H1 (cell line): ENCODE measurements at regions not wholly inside any gene's neighbourhood (a gene's known extent, or its start where the extent isn't known, plus 50 kb on each side); places are given as distances from the start of the nearest gene placed in this dataset.

ENCODE experiments used
- CTCF ChIA-PET: fragments of 300-600 bp; sonication (Branson Sonifier 250); formaldehyde crosslinking; loops from one replicate; lab custom pipeline; 2021; ENCODE audit not compliant: partially characterized antibody; lab: Charles Lee
- POLR2A ChIA-PET: fragments of 300-600 bp; sonication (Branson Sonifier 250); formaldehyde crosslinking; loops from one replicate; lab custom pipeline; 2021; ENCODE audit warnings: inconsistent platforms; ENCODE audit not compliant: partially characterized antibody; lab: Charles Lee
- DNase-seq, 2 experiments: peaks; one replicate each; pipeline versions ENCODE4 v3.0.0 to v3.0.0-alpha.2; 2010 to 2022; ENCODE audit warnings: low spot score in 2 of 2, low read depth in 1 of 2, mixed read lengths in 1 of 2
- FAIRE-seq: peaks from 2 replicates; lab custom pipeline; 2011; peaks lifted over from hg19 to GRCh38; lab: Jason Lieb, UNC
- H2AFZ ChIP-seq: 2 replicates; pipeline ENCODE4 v1.8.1; 2012; ENCODE audit warnings: low read length, inconsistent platforms
- H2AK5ac ChIP-seq: 2 replicates; pipeline ENCODE4 v1.6.1; 2013; ENCODE audit warnings: low read depth, low read length
- H2BK120ac ChIP-seq: replicated peaks from 2 replicates; pipeline ENCODE3; 2013; ENCODE audit warnings: low read depth, low read length, inconsistent platforms
- H2BK12ac ChIP-seq: 2 replicates; pipeline ENCODE4 v1.6.1; 2013; ENCODE audit warnings: low read depth, low read length
- H2BK15ac ChIP-seq: 2 replicates; pipeline ENCODE4 v1.6.1; 2013; ENCODE audit warnings: low read length
- H2BK20ac ChIP-seq: 2 replicates; pipeline ENCODE4 v1.6.1; 2013; ENCODE audit warnings: low read length
- H2BK5ac ChIP-seq: 2 replicates; pipeline ENCODE4 v1.6.1; 2013; ENCODE audit warnings: low read depth, low read length
- H3K14ac ChIP-seq: 2 replicates; pipeline ENCODE4 v1.6.1; 2013; ENCODE audit warnings: inconsistent platforms; ENCODE audit not compliant: insufficient read length
- H3K18ac ChIP-seq: 2 replicates; pipeline ENCODE4 v1.6.1; 2013; ENCODE audit warnings: low read length; ENCODE audit errors: extremely low read depth
- H3K23ac ChIP-seq: 2 replicates; pipeline ENCODE4 v1.6.1; 2013; ENCODE audit warnings: inconsistent platforms; ENCODE audit not compliant: insufficient read length
- H3K23me2 ChIP-seq: 2 replicates; pipeline ENCODE4 v1.6.1; 2013; ENCODE audit warnings: low read depth, low read length
- H3K27ac ChIP-seq: 2 replicates; pipeline ENCODE4 v1.6.1; 2011; ENCODE audit warnings: low read depth, low read length, inconsistent platforms
- H3K27me3 ChIP-seq, 4 experiments: replicated peaks in 1 of 4; 1 replicate in 1 of 4; 2 replicates in 3 of 4; pipeline versions ENCODE4 v1.6.1 to v1.8.1; 2011 to 2013; ENCODE audit warnings: low read length in 3 of 4, mild to moderate bottlenecking in 3 of 4, inconsistent platforms in 2 of 4, mixed read lengths in 2 of 4, moderate library complexity in 1 of 4; ENCODE audit not compliant: control insufficient read depth in 3 of 4, insufficient read depth in 3 of 4; ENCODE audit errors: extremely low read depth in 1 of 4
- H3K36me3 ChIP-seq, 4 experiments: 2 replicates each; pipeline versions ENCODE4 v1.6.1 to v1.8.1; 2011 to 2013; ENCODE audit warnings: mild to moderate bottlenecking in 4 of 4, low read length in 3 of 4, moderate library complexity in 2 of 4, control low read depth in 1 of 4, inconsistent platforms in 1 of 4; ENCODE audit not compliant: insufficient read depth in 4 of 4, control insufficient read depth in 2 of 4
- H3K4ac ChIP-seq: replicated peaks from 2 replicates; pipeline ENCODE3; 2013; ENCODE audit warnings: low read length, low read depth, mixed read lengths, inconsistent platforms; ENCODE audit not compliant: insufficient read length
- H3K4me1 ChIP-seq, 4 experiments: replicated peaks in 1 of 4; 1 replicate in 1 of 4; 2 replicates in 3 of 4; pipeline versions ENCODE4 v1.6.1 to v1.8.1; 2011 to 2013; ENCODE audit warnings: low read length in 3 of 4, inconsistent platforms in 2 of 4, mixed read lengths in 1 of 4; ENCODE audit not compliant: insufficient read depth in 4 of 4, control insufficient read depth in 3 of 4
- H3K4me2 ChIP-seq, 2 experiments: 2 replicates each; pipeline versions ENCODE4 v1.6.1 to v1.8.1; 2011 to 2013; ENCODE audit warnings: low read depth in 2 of 2, low read length in 2 of 2, control low read depth in 1 of 2, inconsistent platforms in 1 of 2, mild to moderate bottlenecking in 1 of 2; ENCODE audit not compliant: insufficient read depth in 1 of 2
- H3K4me3 ChIP-seq, 4 experiments: fragments of 200-600, 300-600 bp in 1 of 4; sonication (generic), shearing (Covaris generic), sonication (Bioruptor Twin) in 1 of 4; 2 replicates each; pipeline versions ENCODE4 v1.5.1 to v1.8.1; 2011 to 2016; ENCODE audit warnings: low read length in 4 of 4, low read depth in 3 of 4, control low read depth in 2 of 4, inconsistent platforms in 2 of 4, mild to moderate bottlenecking in 2 of 4, mixed read lengths in 1 of 4, moderate library complexity in 1 of 4; ENCODE audit not compliant: insufficient read depth in 2 of 4; ENCODE audit errors: extremely low read depth in 1 of 4
- H3K56ac ChIP-seq: replicated peaks from 2 replicates; pipeline ENCODE3; 2013; ENCODE audit warnings: low read depth, mild to moderate bottlenecking, mixed read lengths, low read length, inconsistent platforms; ENCODE audit not compliant: insufficient read length
- H3K79me1 ChIP-seq: 2 replicates; pipeline ENCODE4 v1.6.1; 2013; ENCODE audit warnings: low read depth, low read length, control low read depth
- H3K79me2 ChIP-seq, 2 experiments: 2 replicates each; pipeline versions ENCODE4 v1.6.1 to v1.8.1; 2012 to 2013; ENCODE audit warnings: low read length in 2 of 2, mild to moderate bottlenecking in 2 of 2, inconsistent platforms in 1 of 2; ENCODE audit not compliant: insufficient read depth in 2 of 2, control insufficient read depth in 1 of 2
- H3K9ac ChIP-seq, 4 experiments: replicated peaks in 1 of 4; 1 replicate in 1 of 4; 2 replicates in 3 of 4; pipeline versions ENCODE4 v1.6.1 to v1.8.1; 2011 to 2013; ENCODE audit warnings: low read depth in 3 of 4, low read length in 3 of 4, control low read depth in 2 of 4, mild to moderate bottlenecking in 2 of 4, moderate library complexity in 2 of 4, inconsistent platforms in 1 of 4; ENCODE audit errors: extremely low read depth in 1 of 4
- H3K9me3 ChIP-seq, 2 experiments: 2 replicates each; pipeline versions ENCODE4 v1.6.1 to v1.8.1; 2012 to 2013; ENCODE audit warnings: mild to moderate bottlenecking in 2 of 2, moderate library complexity in 2 of 2, control low read depth in 1 of 2, inconsistent platforms in 1 of 2, low read depth in 1 of 2, low read length in 1 of 2, mixed read lengths in 1 of 2; ENCODE audit not compliant: insufficient read depth in 2 of 2
- H4K20me1 ChIP-seq, 2 experiments: replicated peaks in 1 of 2; 2 replicates each; pipeline versions ENCODE3 to v1.8.1; 2011 to 2013; ENCODE audit warnings: inconsistent platforms in 2 of 2, low read length in 2 of 2, mild to moderate bottlenecking in 1 of 2; ENCODE audit not compliant: insufficient read depth in 2 of 2, control insufficient read depth in 1 of 2
- H4K5ac ChIP-seq: 2 replicates; pipeline ENCODE4 v1.6.1; 2013; ENCODE audit warnings: low read length, low read depth, mixed read lengths, inconsistent platforms; ENCODE audit not compliant: insufficient read length
- H4K8ac ChIP-seq: 2 replicates; pipeline ENCODE4 v1.8.0; 2013; ENCODE audit warnings: mild to moderate bottlenecking, moderate library complexity, low read length, inconsistent platforms; ENCODE audit not compliant: insufficient read depth; ENCODE audit errors: extremely low read depth
- H4K91ac ChIP-seq: replicated peaks from 2 replicates; pipeline ENCODE3; 2013; ENCODE audit warnings: low read length, mixed read lengths, inconsistent platforms; ENCODE audit not compliant: insufficient read length
- CREB1 ChIP-seq: IDR thresholded peaks from 2 replicates; pipeline ENCODE4 v1.6.1; 2012; ENCODE audit warnings: inconsistent platforms
- CTCF ChIP-seq, 3 experiments: IDR thresholded peaks; 1 replicate in 2 of 3; 2 replicates in 1 of 3; pipeline versions ENCODE4 v1.5.1 to v1.6.1; 2011; ENCODE audit warnings: low read length in 3 of 3, mild to moderate bottlenecking in 3 of 3, inconsistent platforms in 2 of 3, low read depth in 1 of 3, moderate library complexity in 1 of 3; ENCODE audit not compliant: insufficient read depth in 1 of 3; ENCODE audit errors: control extremely low read depth in 1 of 3
- EGR1 ChIP-seq: IDR thresholded peaks from 2 replicates; pipeline ENCODE4 v1.6.1; 2011; ENCODE audit warnings: low read depth, low read length, borderline replicate concordance
- GTF2F1 ChIP-seq: IDR thresholded peaks from 2 replicates; pipeline ENCODE4 v1.6.1; 2012; ENCODE audit warnings: low read depth, low read length, improper control_type of control experiment, borderline replicate concordance
- JUN ChIP-seq: IDR thresholded peaks from 2 replicates; pipeline ENCODE4 v1.6.1; 2011; ENCODE audit warnings: low read depth, mild to moderate bottlenecking, improper control_type of control experiment, low read length
- KDM1A ChIP-seq: fragments of 200-600, 300-600 bp; sonication (generic); IDR thresholded peaks from 2 replicates; pipeline ENCODE4 v1.7.1; 2016; ENCODE audit warnings: mild to moderate bottlenecking, low read length, borderline replicate concordance
- PHF8 ChIP-seq: fragments of 200-600 bp; sonication (generic); conservative IDR thresholded peaks from 2 replicates; pipeline ENCODE4 v1.7.1; 2012; ENCODE audit warnings: low read depth, mild to moderate bottlenecking, inconsistent platforms, low read length, moderate library complexity
- POLR2AphosphoS5 ChIP-seq: IDR thresholded peaks from 2 replicates; pipeline ENCODE4 v1.6.1; 2011; ENCODE audit warnings: low read depth, low read length
- SIN3A ChIP-seq, 2 experiments: IDR thresholded peaks in 1 of 2; conservative IDR thresholded peaks in 1 of 2; 2 replicates each; pipeline ENCODE4 v1.6.1; 2011 to 2012; ENCODE audit warnings: low read length in 2 of 2, improper control_type of control experiment in 1 of 2, low read depth in 1 of 2, mild to moderate bottlenecking in 1 of 2
- SP2 ChIP-seq: IDR thresholded peaks from 2 replicates; pipeline ENCODE4 v1.6.1; 2012; ENCODE audit warnings: mild to moderate bottlenecking, low read length, inconsistent platforms
- USF2 ChIP-seq: IDR thresholded peaks from 2 replicates; pipeline ENCODE4 v1.6.1; 2011; ENCODE audit warnings: low read length, improper control_type of control experiment
- WGBS, 2 experiments: shearing (Covaris generic) in 1 of 2; methylation state at CpG; one replicate each; pipeline versions ENCODE4 v1.1.6 to v1.1.7; 2013 to 2015; ENCODE audit warnings: low lambda C conversion rate in 2 of 2, mixed read lengths in 2 of 2, inconsistent platforms in 1 of 2, low coverage in 1 of 2, missing lambda C conversion rate in 1 of 2; ENCODE audit not compliant: insufficient replicate concordance in 2 of 2, insufficient coverage in 1 of 2, insufficient read length in 1 of 2; ENCODE audit errors: extremely low coverage in 1 of 2, missing lambda C conversion rate in 1 of 2; 5-methylcytosine and 5-hydroxymethylcytosine counted together

- DNase-seq (no peak), FAIRE-seq (no peak)
- H4K5ac ChIP-seq, result no peak overlapping the region
- no peak overlapping the region for H3K18ac ChIP-seq
- 90% methylated on average over 1 of the region's 1 CpG; no CpG with 5 or more reads in 1 of the 2 experiments for WGBS, 2 experiments
- no peaks in the 10 kb centered on the region for H4K20me1 ChIP-seq
- no peak overlapping the region for H3K23ac ChIP-seq
- no peak overlapping the region for H4K8ac ChIP-seq
- H2BK20ac ChIP-seq, result no peak overlapping the region
- ChIA-PET POLR2A (no interaction called here), CTCF (no interaction called here)
- no peak overlapping the region for H3K4me2 ChIP-seq
- no peak overlapping the region for H3K56ac ChIP-seq
- no peak overlapping the region for H2BK5ac ChIP-seq
- H2BK120ac ChIP-seq, result no peak overlapping the region
- H2BK15ac ChIP-seq, result no peak overlapping the region
- H2AK5ac ChIP-seq, result no peak overlapping the region
- H3K4me3 ChIP-seq, result no peak overlapping the region
- no peak overlapping the region for H2AFZ ChIP-seq
- no peaks in the 10 kb centered on the region for H3K9me3 ChIP-seq
- H3K27ac ChIP-seq, result no peak overlapping the region
- no peak overlapping the region for H3K14ac ChIP-seq
- peaks cover 0 to 7% (median 5%) of the 10 kb centered on the region in 4 experiments; a peak in 4 of 7 replicates for H3K4me1 ChIP-seq
- H3K4ac ChIP-seq, result no peak overlapping the region
- no peak overlapping the region for H4K91ac ChIP-seq
- H3K79me1 ChIP-seq, result no peaks in the 10 kb centered on the region
- H3K36me3 ChIP-seq, result no peaks in the 10 kb centered on the region
- H3K79me2 ChIP-seq, result no peaks in the 10 kb centered on the region
- no peak overlapping the region for H2BK12ac ChIP-seq
- H3K23me2 ChIP-seq, result no peaks in the 10 kb centered on the region
- H3K9ac ChIP-seq, result no peak overlapping the region
- no peaks in the 10 kb centered on the region for H3K27me3 ChIP-seq
- TF ChIP-seq SP2 (no peak), USF2 (no peak), EGR1 (no peak), CTCF (IDR thresholded peaks at IDR 0.05; ENCODE audit: control extremely low read depth in 1 of 3, insufficient read depth in 1 of 3, low read depth in 1 of 3, low read length in 3 of 3) (no peak), PHF8 (no peak), CREB1 (no peak), KDM1A (no peak), POLR2AphosphoS5 (no peak), JUN (no peak), GTF2F1 (no peak), SIN3A (conservative IDR thresholded peaks at IDR 0.05 in 1 of 2, IDR thresholded peaks at IDR 0.05 in 1 of 2; ENCODE audit: low read depth in 1 of 2, low read length in 2 of 2) (no peak)
Observed at GRCh38 chr4:28488021-28488420, 1627.4 kb downstream of the STIM2 start.
